GM19372 (cell line): ENCODE measurements at regions not wholly inside any gene's neighbourhood (a gene's known extent, or its start where the extent isn't known, plus 50 kb on each side); places are given as distances from the start of the nearest gene placed in this dataset.

Experiments used
- ATAC-seq: cut with Tn5 transposase; IDR thresholded peaks from one replicate; pipeline ENCODE4 v1.9.1; 2021; ENCODE audit warnings: mild to moderate bottlenecking, low read depth, moderate library complexity; ENCODE audit not compliant: unreplicated experiment

GRCh38 chr9:87141124-87141523, 193.8 kb upstream of the GAS1 start:
- ATAC-seq, result no peak

GRCh38 chr9:87146933-87147332, 199.6 kb upstream of the GAS1 start:
- no peak for ATAC-seq

- ATAC-seq, result no peak
Measured at GRCh38 chr9:87147839-87148238, 200.5 kb upstream of the GAS1 start.

GRCh38 chr9:87148331-87149104, 201.2 kb upstream of the GAS1 start:
- no peak for ATAC-seq

- ATAC-seq, result no peak
Measured at GRCh38 chr9:87149799-87150198, 202.5 kb upstream of the GAS1 start.

- ATAC-seq, result no peak
Measured at GRCh38 chr9:87152256-87152655, 204.9 kb upstream of the GAS1 start.

- ATAC-seq, result no peak
Measured at GRCh38 chr9:87156247-87156646, 208.9 kb upstream of the GAS1 start.

- ATAC-seq, result no peak
Measured at GRCh38 chr9:87157366-87158031, 210.2 kb upstream of the GAS1 start.

- no peak for ATAC-seq
Measured at GRCh38 chr9:87158765-87159164, 211.5 kb upstream of the GAS1 start.

GRCh38 chr9:87160148-87161102, 213.1 kb upstream of the GAS1 start:
- ATAC-seq, result no peak

- no peak for ATAC-seq
Measured at GRCh38 chr9:87167161-87167560, 219.9 kb upstream of the GAS1 start.

GRCh38 chr9:87167582-87167981, 220.3 kb upstream of the GAS1 start:
- ATAC-seq, result no peak

- no peak for ATAC-seq
Measured at GRCh38 chr9:87178302-87178701, 231.0 kb upstream of the GAS1 start.

GRCh38 chr9:87179553-87180340, 232.4 kb upstream of the GAS1 start:
- ATAC-seq, result no peak

GRCh38 chr9:87180361-87180760, 233.1 kb upstream of the GAS1 start:
- no peak for ATAC-seq

GRCh38 chr9:87180841-87181240, 233.5 kb upstream of the GAS1 start:
- ATAC-seq, result no peak

GRCh38 chr9:87181670-87182069, 234.4 kb upstream of the GAS1 start:
- no peak for ATAC-seq

GRCh38 chr9:87184956-87185642, 237.8 kb upstream of the GAS1 start:
- no peak for ATAC-seq

- no peak for ATAC-seq
Measured at GRCh38 chr9:87187656-87188055, 240.3 kb upstream of the GAS1 start.

- no peak for ATAC-seq
Measured at GRCh38 chr9:87189006-87189405, 241.7 kb upstream of the GAS1 start.
